ENCODE measurements at regions not wholly inside any gene's neighbourhood (a gene's known extent, or its start where the extent isn't known, plus 50 kb on each side); places are given as distances from the start of the nearest gene placed in this dataset.
A peak's percentile ranks its signal among the peaks of the same experiment; 100 is the strongest.
"Not testable (repeated sequence)": the region's sequence is repeated elsewhere in the genome, so short reads cannot be mapped to it uniquely, and the experiment has no call there.

GRCh38 chr3:177249203-177249602 is 51.9 kb upstream of the TBL1XR1 start:
- FAIRE-seq = no peak

- FAIRE-seq = no peak
Observed at GRCh38 chr3:177250151-177250550, 52.9 kb upstream of the TBL1XR1 start.

- FAIRE-seq = no peak
Observed at GRCh38 chr3:177251755-177252154, 54.5 kb upstream of the TBL1XR1 start.

- FAIRE-seq = no peak
Observed at GRCh38 chr3:177257006-177257405, 59.7 kb upstream of the TBL1XR1 start.

GRCh38 chr3:177257625-177258024 is 60.3 kb upstream of the TBL1XR1 start:
- FAIRE-seq = peak; percentile 85

GRCh38 chr3:177262396-177262795 is 65.1 kb upstream of the TBL1XR1 start:
- no peak for FAIRE-seq

- no peak for FAIRE-seq
Observed at GRCh38 chr3:177263615-177264368, 66.5 kb upstream of the TBL1XR1 start.

GRCh38 chr3:177271811-177272501 is 74.7 kb upstream of the TBL1XR1 start:
- not testable (repeated sequence) for FAIRE-seq

GRCh38 chr3:177278016-177278415 is 80.7 kb upstream of the TBL1XR1 start:
- FAIRE-seq = no peak

- FAIRE-seq = no peak
Observed at GRCh38 chr3:177279118-177279815, 82.0 kb upstream of the TBL1XR1 start.

GRCh38 chr3:177281292-177282118 is 84.2 kb upstream of the TBL1XR1 start:
- FAIRE-seq = no peak

- no peak for FAIRE-seq
Observed at GRCh38 chr3:177282119-177282655, 84.9 kb upstream of the TBL1XR1 start.

- FAIRE-seq = no peak
Observed at GRCh38 chr3:177283983-177284382, 86.7 kb upstream of the TBL1XR1 start.

GRCh38 chr3:177284383-177284881 is 87.2 kb upstream of the TBL1XR1 start:
- no peak for FAIRE-seq

GRCh38 chr3:177286034-177286433 is 88.8 kb upstream of the TBL1XR1 start:
- FAIRE-seq = no peak

GRCh38 chr3:177287231-177287630 is 89.9 kb upstream of the TBL1XR1 start:
- FAIRE-seq = no peak

GRCh38 chr3:177290633-177291032 is 93.4 kb upstream of the TBL1XR1 start:
- no peak for FAIRE-seq

- no peak for FAIRE-seq
Observed at GRCh38 chr3:177294221-177294620, 96.9 kb upstream of the TBL1XR1 start.

- FAIRE-seq = no peak
Observed at GRCh38 chr3:177295116-177295515, 97.8 kb upstream of the TBL1XR1 start.

- FAIRE-seq = no peak
Observed at GRCh38 chr3:177299250-177299649, 102.0 kb upstream of the TBL1XR1 start.

GRCh38 chr3:177300039-177300833 is 103.0 kb upstream of the TBL1XR1 start:
- FAIRE-seq = no peak

All from endometrium (tissue), 2 donors.